ENCODE measurements at regions not wholly inside any gene's neighbourhood (a gene's known extent, or its start where the extent isn't known, plus 50 kb on each side); places are given as distances from the start of the nearest gene placed in this dataset.
"Not testable (repeated sequence)": the region's sequence is repeated elsewhere in the genome, so short reads cannot be mapped to it uniquely, and the experiment has no call there.

- not testable (repeated sequence) for H3K36me3 Mint-ChIP-seq; H3K9me3 Mint-ChIP-seq; H3K4me3 Mint-ChIP-seq; H3K27ac Mint-ChIP-seq; H3K27me3 Mint-ChIP-seq; H3K4me1 Mint-ChIP-seq (ENCODE audit: unreplicated experiment); DNase-seq (ENCODE audit: extremely low spot score, unreplicated experiment)
Measured at GRCh38 chr9:61817127-61817705, 627.4 kb downstream of the SPATA31A7 start.

GRCh38 chr9:61853624-61854259 lies 663.9 kb downstream of the SPATA31A7 start:
- DNase-seq (ENCODE audit: extremely low spot score, unreplicated experiment), result peak; percentile 92
- not testable (repeated sequence) for H3K4me3 Mint-ChIP-seq; H3K9me3 Mint-ChIP-seq; H3K27ac Mint-ChIP-seq; H3K4me1 Mint-ChIP-seq (ENCODE audit: unreplicated experiment); H3K36me3 Mint-ChIP-seq; H3K27me3 Mint-ChIP-seq

GRCh38 chr9:61854260-61854640 lies 664.4 kb downstream of the SPATA31A7 start:
- not testable (repeated sequence) for H3K4me3 Mint-ChIP-seq; DNase-seq (ENCODE audit: extremely low spot score, unreplicated experiment); H3K27ac Mint-ChIP-seq; H3K27me3 Mint-ChIP-seq; H3K4me1 Mint-ChIP-seq (ENCODE audit: unreplicated experiment); H3K36me3 Mint-ChIP-seq; H3K9me3 Mint-ChIP-seq

- DNase-seq (ENCODE audit: extremely low spot score, unreplicated experiment); H3K27me3 Mint-ChIP-seq: not testable (repeated sequence)
Measured at GRCh38 chr9:61856283-61856682, 666.4 kb downstream of the SPATA31A7 start.

GRCh38 chr9:61856858-61857453 lies 667.1 kb downstream of the SPATA31A7 start:
- not testable (repeated sequence) for H3K4me1 Mint-ChIP-seq (ENCODE audit: unreplicated experiment); H3K4me3 Mint-ChIP-seq; H3K9me3 Mint-ChIP-seq; H3K27me3 Mint-ChIP-seq; H3K36me3 Mint-ChIP-seq; H3K27ac Mint-ChIP-seq
- DNase-seq (ENCODE audit: extremely low spot score, unreplicated experiment), result peak; percentile 67

More at GRCh38 chr9:61856283-61856682, 666.4 kb downstream of the SPATA31A7 start:
- not testable (repeated sequence) for H3K4me1 Mint-ChIP-seq (ENCODE audit: unreplicated experiment); H3K4me3 Mint-ChIP-seq; H3K9me3 Mint-ChIP-seq; H3K36me3 Mint-ChIP-seq; H3K27ac Mint-ChIP-seq

GRCh38 chr9:61857709-61858351 lies 668.0 kb downstream of the SPATA31A7 start:
- not testable (repeated sequence) for H3K9me3 Mint-ChIP-seq, H3K27ac Mint-ChIP-seq

GRCh38 chr9:61862431-61862971 lies 672.7 kb downstream of the SPATA31A7 start:
- H3K27me3 Mint-ChIP-seq; H3K9me3 Mint-ChIP-seq; H3K36me3 Mint-ChIP-seq; H3K4me1 Mint-ChIP-seq (ENCODE audit: unreplicated experiment); H3K27ac Mint-ChIP-seq; H3K4me3 Mint-ChIP-seq: not testable (repeated sequence)
- DNase-seq (ENCODE audit: extremely low spot score, unreplicated experiment), result peak; percentile 64

More at GRCh38 chr9:61857709-61858351, 668.0 kb downstream of the SPATA31A7 start:
- H3K36me3 Mint-ChIP-seq; DNase-seq (ENCODE audit: extremely low spot score, unreplicated experiment); H3K4me1 Mint-ChIP-seq (ENCODE audit: unreplicated experiment); H3K4me3 Mint-ChIP-seq; H3K27me3 Mint-ChIP-seq: not testable (repeated sequence)

- not testable (repeated sequence) for H3K4me1 Mint-ChIP-seq (ENCODE audit: unreplicated experiment); H3K9me3 Mint-ChIP-seq; H3K36me3 Mint-ChIP-seq; H3K27ac Mint-ChIP-seq; H3K4me3 Mint-ChIP-seq; H3K27me3 Mint-ChIP-seq; DNase-seq (ENCODE audit: extremely low spot score, unreplicated experiment)
Measured at GRCh38 chr9:61864463-61864862, 674.6 kb downstream of the SPATA31A7 start.

GRCh38 chr9:61868965-61869364 lies 679.1 kb downstream of the SPATA31A7 start:
- peak overlapping the region; percentile 76 for H3K4me3 Mint-ChIP-seq
- DNase-seq (ENCODE audit: extremely low spot score, unreplicated experiment); H3K4me1 Mint-ChIP-seq (ENCODE audit: unreplicated experiment); H3K9me3 Mint-ChIP-seq; H3K36me3 Mint-ChIP-seq; H3K27me3 Mint-ChIP-seq: not testable (repeated sequence)
- peak overlapping the region; percentile 67 for H3K27ac Mint-ChIP-seq

GRCh38 chr9:61872329-61872728 lies 682.5 kb downstream of the SPATA31A7 start:
- not testable (repeated sequence) for H3K4me3 Mint-ChIP-seq; H3K36me3 Mint-ChIP-seq; DNase-seq (ENCODE audit: extremely low spot score, unreplicated experiment); H3K9me3 Mint-ChIP-seq; H3K4me1 Mint-ChIP-seq (ENCODE audit: unreplicated experiment); H3K27me3 Mint-ChIP-seq; H3K27ac Mint-ChIP-seq
